ENCODE measurements at regions not wholly inside any gene's neighbourhood (a gene's known extent, or its start where the extent isn't known, plus 50 kb on each side); places are given as distances from the start of the nearest gene placed in this dataset.

DNA sequence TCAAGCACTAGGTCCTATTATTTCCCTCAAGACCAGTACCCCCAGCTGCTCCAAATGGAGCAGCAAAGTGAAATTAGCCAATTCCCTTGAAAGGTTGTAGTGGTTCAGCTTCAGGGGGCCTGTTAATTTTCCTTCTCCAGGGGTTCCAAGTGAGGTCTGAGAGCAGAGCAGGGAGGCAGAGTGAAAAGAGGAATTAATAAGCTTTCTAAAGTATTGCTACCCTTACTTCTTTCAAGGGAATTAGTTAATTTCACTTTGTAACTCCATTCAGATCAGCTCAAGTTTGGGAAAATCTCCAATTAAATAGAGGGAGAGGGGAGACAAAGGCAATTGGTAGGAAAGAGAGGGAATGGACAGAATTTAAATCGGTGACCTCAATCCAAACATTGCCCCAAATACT lies 78.7 kb upstream of the SLC7A11 start:
- Histone ChIP-seq H3K27ac (no peak overlapping the region), H3K9me3 (no peaks in the 10 kb centered on the region), H3K36me3 (no peaks in the 10 kb centered on the region), H3K4me1 (no peaks in the 10 kb centered on the region), H3K4me3 (no peak overlapping the region), H3K27me3 (no peaks in the 10 kb centered on the region)
- DNase-seq (ENCODE audit: low spot score in 2 of 2) = no peak
- TF ChIP-seq EP300 (IDR thresholded peaks at IDR 0.05) = no peak
- TF ChIP-seq POLR2A (IDR thresholded peaks at IDR 0.05) = no peak
- TF ChIP-seq, protein P1, sequence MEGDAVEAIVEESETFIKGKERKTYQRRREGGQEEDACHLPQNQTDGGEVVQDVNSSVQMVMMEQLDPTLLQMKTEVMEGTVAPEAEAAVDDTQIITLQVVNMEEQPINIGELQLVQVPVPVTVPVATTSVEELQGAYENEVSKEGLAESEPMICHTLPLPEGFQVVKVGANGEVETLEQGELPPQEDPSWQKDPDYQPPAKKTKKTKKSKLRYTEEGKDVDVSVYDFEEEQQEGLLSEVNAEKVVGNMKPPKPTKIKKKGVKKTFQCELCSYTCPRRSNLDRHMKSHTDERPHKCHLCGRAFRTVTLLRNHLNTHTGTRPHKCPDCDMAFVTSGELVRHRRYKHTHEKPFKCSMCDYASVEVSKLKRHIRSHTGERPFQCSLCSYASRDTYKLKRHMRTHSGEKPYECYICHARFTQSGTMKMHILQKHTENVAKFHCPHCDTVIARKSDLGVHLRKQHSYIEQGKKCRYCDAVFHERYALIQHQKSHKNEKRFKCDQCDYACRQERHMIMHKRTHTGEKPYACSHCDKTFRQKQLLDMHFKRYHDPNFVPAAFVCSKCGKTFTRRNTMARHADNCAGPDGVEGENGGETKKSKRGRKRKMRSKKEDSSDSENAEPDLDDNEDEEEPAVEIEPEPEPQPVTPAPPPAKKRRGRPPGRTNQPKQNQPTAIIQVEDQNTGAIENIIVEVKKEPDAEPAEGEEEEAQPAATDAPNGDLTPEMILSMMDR (IDR thresholded peaks at IDR 0.05) = no peak
- WGBS, 2 donors = 90 to 94% methylated on average over 1 of the region's 1 CpG

DNA sequence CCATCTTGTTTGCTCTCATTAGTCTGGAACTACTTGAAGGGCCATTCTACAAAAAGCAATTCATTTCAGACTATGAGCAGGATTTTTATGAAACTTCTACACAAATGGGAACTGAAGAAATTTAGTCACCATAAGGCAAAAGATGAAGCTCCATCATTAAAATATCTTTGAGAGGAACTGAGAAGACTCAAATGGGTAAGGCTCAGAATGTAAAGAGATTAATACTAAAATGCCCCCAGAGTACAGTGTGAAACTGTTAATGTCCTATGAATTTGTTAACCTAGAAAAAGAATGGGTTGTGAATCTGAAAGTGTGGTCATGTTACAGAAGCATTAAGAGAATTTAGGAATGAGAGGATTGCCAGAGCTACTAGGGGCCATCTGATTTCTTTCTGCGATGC lies 77.9 kb upstream of the SLC7A11 start:
- no peak for TF ChIP-seq POLR2A (IDR thresholded peaks at IDR 0.05)
- no peak for TF ChIP-seq EP300 (IDR thresholded peaks at IDR 0.05)
- TF ChIP-seq, protein P1 (IDR thresholded peaks at IDR 0.05) = no peak
- no peak for DNase-seq (ENCODE audit: low spot score in 2 of 2)
- H3K4me3 ChIP-seq = no peak overlapping the region

DNA sequence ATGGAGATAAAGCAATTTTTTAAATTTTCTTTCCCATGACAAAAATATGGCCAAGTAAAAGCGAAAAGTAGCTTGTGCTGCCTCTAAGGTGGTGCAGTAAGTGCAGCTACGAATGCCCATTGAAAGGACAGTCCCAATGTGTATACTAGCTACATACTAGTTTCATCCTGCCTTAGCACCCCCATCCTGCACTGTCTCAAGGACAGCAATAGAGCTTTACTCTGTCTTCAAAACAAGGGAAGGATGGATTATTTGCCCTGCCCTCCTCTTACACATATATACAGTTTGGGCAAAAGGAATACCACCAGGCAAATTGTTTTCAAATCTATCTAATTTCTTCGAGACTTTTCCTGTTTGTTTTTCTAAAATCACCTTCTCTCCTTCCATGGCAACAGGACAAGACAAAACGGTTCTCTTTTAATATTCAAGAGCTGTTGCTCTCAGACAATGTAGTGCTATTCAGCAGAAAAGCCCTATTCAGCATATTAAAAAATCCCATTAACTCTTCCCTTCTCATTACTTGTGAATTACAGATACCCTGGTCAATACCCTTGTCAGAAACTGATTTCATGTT lies 75.1 kb upstream of the SLC7A11 start:
- no peaks in the 10 kb centered on the region for H3K4me1 ChIP-seq
- no peaks in the 10 kb centered on the region for H3K36me3 ChIP-seq
- no peak for DNase-seq (ENCODE audit: low spot score in 2 of 2)
- H3K9me3 ChIP-seq = peaks cover 0 to 6% (median 0%) of the 10 kb centered on the region in 4 donors
- no peaks in the 10 kb centered on the region for H3K27me3 ChIP-seq
- no peak overlapping the region for H3K4me3 ChIP-seq
- WGBS, 2 donors = 60 to 66% methylated on average over 4 of the region's 4 CpGs
- TF ChIP-seq, protein P1 (IDR thresholded peaks at IDR 0.05) = no peak
- no peak for TF ChIP-seq EP300 (IDR thresholded peaks at IDR 0.05)
- no peak for TF ChIP-seq POLR2A (IDR thresholded peaks at IDR 0.05)
- H3K27ac ChIP-seq = no peak overlapping the region

More for the DNA sequence above, 77.9 kb upstream of the SLC7A11 start:
- 63 to 78% methylated on average over 1 of the region's 1 CpG for WGBS, 2 donors
- no peaks in the 10 kb centered on the region for H3K4me1 ChIP-seq
- no peaks in the 10 kb centered on the region for H3K27me3 ChIP-seq
- H3K9me3 ChIP-seq = no peaks in the 10 kb centered on the region
- H3K27ac ChIP-seq = no peak overlapping the region
- H3K36me3 ChIP-seq = no peaks in the 10 kb centered on the region

GRCh38 chr4:138312536-138312911 lies 70.4 kb upstream of the SLC7A11 start:
- TF ChIP-seq POLR2A (IDR thresholded peaks at IDR 0.05) (no peak), EP300 (IDR thresholded peaks at IDR 0.05) (no peak)
- TF ChIP-seq, protein P1 (IDR thresholded peaks at IDR 0.05) = no peak
- Histone ChIP-seq H3K36me3 (no peaks in the 10 kb centered on the region), H3K9me3 (peaks cover 0 to 6% (median 0%) of the 10 kb centered on the region in 4 donors), H3K4me3 (no peak overlapping the region), H3K27me3 (no peaks in the 10 kb centered on the region), H3K4me1 (no peaks in the 10 kb centered on the region), H3K27ac (no peak overlapping the region)
- no peak for DNase-seq (ENCODE audit: low spot score in 2 of 2)
- 94 to 100% methylated on average over 1 of the region's 1 CpG for WGBS, 2 donors

- H3K36me3 ChIP-seq = no peaks in the 10 kb centered on the region
- H3K4me3 ChIP-seq = no peak overlapping the region
- no peaks in the 10 kb centered on the region for H3K4me1 ChIP-seq
- no peak for DNase-seq (ENCODE audit: low spot score in 2 of 2)
- TF ChIP-seq POLR2A (IDR thresholded peaks at IDR 0.05) (no peak), EP300 (IDR thresholded peaks at IDR 0.05) (no peak)
- TF ChIP-seq, protein P1 (IDR thresholded peaks at IDR 0.05) = no peak
- WGBS, 2 donors = 79 to 86% methylated on average over 4 of the region's 4 CpGs
- no peak overlapping the region for H3K27ac ChIP-seq
- peaks cover 0 to 6% (median 0%) of the 10 kb centered on the region in 4 donors for H3K9me3 ChIP-seq
- no peaks in the 10 kb centered on the region for H3K27me3 ChIP-seq
These were observed 69.8 kb upstream of the SLC7A11 start for GRCh38 chr4:138311771-138312535.
